ENCODE measurements at regions not wholly inside any gene's neighbourhood (a gene's known extent, or its start where the extent isn't known, plus 50 kb on each side); places are given as distances from the start of the nearest gene placed in this dataset.

GRCh38 chr3:188949456-188949855 is 222.3 kb upstream of the TPRG1 start:
- CTCF ChIA-PET = interaction anchor here (0.7 kb wide), 1 partner anchor 15 kb away, joined by 3 read pairs; no protein-coding TSS in a partner anchor

DNA sequence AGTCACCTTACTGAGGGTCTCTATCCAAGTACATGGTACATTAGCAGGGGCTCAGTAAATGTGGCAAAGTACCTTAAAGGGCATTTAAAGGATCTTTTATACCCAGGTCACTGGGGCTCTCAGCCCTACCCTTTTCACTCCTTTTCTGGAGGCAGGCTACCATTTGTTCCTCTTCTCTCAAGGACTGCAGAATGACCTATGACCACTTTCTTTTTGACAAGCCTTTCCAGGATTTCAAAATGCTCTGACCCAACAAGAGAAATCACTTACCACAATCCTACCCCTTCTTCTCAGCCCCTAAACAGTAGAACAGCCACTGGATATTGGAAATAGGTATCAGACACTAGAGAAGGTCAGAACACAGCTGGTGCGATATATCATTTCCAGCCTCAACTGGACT is 221.8 kb upstream of the TPRG1 start:
- H3K36me3 ChIP-seq (ENCODE audit: control insufficient read depth, insufficient read depth, low read length) = no peaks in the 10 kb centered on the region
- ChIA-PET POLR2A (no interaction called here), CTCF (interaction anchor here (0.7 to 7.0 kb wide), 2 partner anchors 16 to 1210 kb away, joined by 3 to 57 read pairs; no protein-coding TSS in a partner anchor)
- ATAC-seq (no peak), DNase-seq (ENCODE audit: low read depth, low spot score) (no peak)
- H3K4me1 ChIP-seq (ENCODE audit: control insufficient read depth, insufficient read depth, low read length) = peaks cover 39% of the 10 kb centered on the region
- in situ Hi-C loops (cut with HindIII; ENCODE audit: low pct_unique_long_range_greater_than_20kb, low sequenced_read_pairs) = loop anchor here (10.0 kb wide), 1 partner anchor 1205 kb away; the partner anchor contains the start of gene BCL6
- no peaks in the 10 kb centered on the region for H3K27me3 ChIP-seq (ENCODE audit: control insufficient read depth, insufficient read depth, low read length)
- TF ChIP-seq REST (IDR thresholded peaks at IDR 0.05; ENCODE audit: insufficient read depth in 1 of 2, low read depth in 2 of 2, low read length in 1 of 2) = no peak
- no peak for TF ChIP-seq TCF7L2 (IDR thresholded peaks at IDR 0.05; ENCODE audit: low read depth, low read length)
- TF ChIP-seq POLR2AphosphoS5 (IDR thresholded peaks at IDR 0.05; ENCODE audit: low read depth, low read length) = no peak
- no peak for TF ChIP-seq SIN3A (IDR thresholded peaks at IDR 0.05; ENCODE audit: borderline replicate concordance, insufficient read depth, low read depth, low read length)
- TF ChIP-seq CTCF (IDR thresholded peaks at IDR 0.05) = no peak
- H3K9me3 ChIP-seq (ENCODE audit: control insufficient read depth, insufficient read depth, low read depth, low read length) = no peaks in the 10 kb centered on the region
- BruUV-seq (replicated peaks) = no TSS peak
- H3K27ac ChIP-seq (ENCODE audit: low read length) = peak overlapping the region; percentile 89
- intact Hi-C loops (cut with micrococcal nuclease; ENCODE audit: unreplicated experiment) = loop anchor here (5.0 to 10.0 kb wide), 2 partner anchors 675 to 913 kb away; no protein-coding TSS in a partner anchor
- no peak overlapping the region for H3K4me3 ChIP-seq (ENCODE audit: low read depth in 2 of 2, low read length in 2 of 2)

More at GRCh38 chr3:188949456-188949855, 222.3 kb upstream of the TPRG1 start:
- no peaks in the 10 kb centered on the region for H3K9me3 ChIP-seq (ENCODE audit: control insufficient read depth, insufficient read depth, low read depth, low read length)
- no TSS peak for BruUV-seq (replicated peaks)
- H3K4me3 ChIP-seq (ENCODE audit: low read depth in 2 of 2, low read length in 2 of 2) = no peak overlapping the region
- intact Hi-C loops (cut with micrococcal nuclease; ENCODE audit: unreplicated experiment) (no loop called here), in situ Hi-C loops (cut with HindIII; ENCODE audit: low pct_unique_long_range_greater_than_20kb, low sequenced_read_pairs) (no loop called here)
- ATAC-seq = no peak
- H3K27me3 ChIP-seq (ENCODE audit: control insufficient read depth, insufficient read depth, low read length) = no peaks in the 10 kb centered on the region
- no peak for TF ChIP-seq REST (IDR thresholded peaks at IDR 0.05; ENCODE audit: insufficient read depth in 1 of 2, low read depth in 2 of 2, low read length in 1 of 2)
- no peak for TF ChIP-seq CTCF (IDR thresholded peaks at IDR 0.05)
- no peak for TF ChIP-seq SIN3A (IDR thresholded peaks at IDR 0.05; ENCODE audit: borderline replicate concordance, insufficient read depth, low read depth, low read length)
- TF ChIP-seq POLR2AphosphoS5 (IDR thresholded peaks at IDR 0.05; ENCODE audit: low read depth, low read length) = no peak
- no peak for TF ChIP-seq TCF7L2 (IDR thresholded peaks at IDR 0.05; ENCODE audit: low read depth, low read length)
- H3K4me1 ChIP-seq (ENCODE audit: control insufficient read depth, insufficient read depth, low read length) = peaks cover 39% of the 10 kb centered on the region
- H3K27ac ChIP-seq (ENCODE audit: low read length) = peak overlapping the region; percentile 89
- POLR2A ChIA-PET = no interaction called here
- no peaks in the 10 kb centered on the region for H3K36me3 ChIP-seq (ENCODE audit: control insufficient read depth, insufficient read depth, low read length)
- DNase-seq (ENCODE audit: low read depth, low spot score) = no peak
